WTC11 (cell line): ENCODE measurements at regions not wholly inside any gene's neighbourhood (a gene's known extent, or its start where the extent isn't known, plus 50 kb on each side); places are given as distances from the start of the nearest gene placed in this dataset.

Source experiments
- ATAC-seq: fragments of 200-7000 bp; cut with Tn5 transposase; 2 replicates; pipeline ENCODE4 v1.10.0; 2021; ENCODE audit warnings: mild to moderate bottlenecking, moderate library complexity
- CTCF ChIA-PET: fragments of 300-600 bp; sonication (Branson Sonifier 250); formaldehyde crosslinking; loops from one replicate; lab custom pipeline; 2021; ENCODE audit warnings: antibody characterized with exemption; lab: Charles Lee
- POLR2A ChIA-PET: fragments of 350-600 bp; sonication (Branson Sonifier 250); formaldehyde crosslinking; loops from one replicate; lab custom pipeline; 2021; ENCODE audit warnings: antibody characterized with exemption; lab: Charles Lee
- DNase-seq: peaks from one replicate; pipeline ENCODE4 v3.0.0; 2021; ENCODE audit warnings: low spot score
- H3K27ac Mint-ChIP-seq: 2 replicates; pipeline ENCODE4 v1.8.0; 2021; ENCODE audit warnings: mixed read lengths
- H3K27me3 Mint-ChIP-seq: 2 replicates; pipeline ENCODE4 v1.8.0; 2021; ENCODE audit warnings: low read depth, mild to moderate bottlenecking, moderate library complexity, mixed read lengths
- H3K36me3 Mint-ChIP-seq: 2 replicates; pipeline ENCODE4 v1.8.0; 2021; ENCODE audit warnings: mixed read lengths
- H3K4me1 Mint-ChIP-seq: 2 replicates; pipeline ENCODE4 v1.8.0; 2022; ENCODE audit warnings: mixed read lengths
- H3K4me3 Mint-ChIP-seq: 2 replicates; pipeline ENCODE4 v1.8.0; 2021; ENCODE audit warnings: mild to moderate bottlenecking, moderate library complexity, mixed read lengths
- H3K9me3 Mint-ChIP-seq: 2 replicates; pipeline ENCODE4 v1.8.0; 2021; ENCODE audit warnings: mixed read lengths
- ARID4B ChIP-seq: sonication (generic); formaldehyde crosslinking; IDR thresholded peaks from 2 replicates; pipeline ENCODE4 v1.8.0; 2023; ENCODE audit warnings: missing genetic modification reagents, mild to moderate bottlenecking, borderline replicate concordance
- ESRRA ChIP-seq: sonication (generic); formaldehyde crosslinking; IDR thresholded peaks from 2 replicates; pipeline ENCODE4 v1.8.1; 2022; ENCODE audit warnings: mild to moderate bottlenecking, missing genetic modification reagents, borderline replicate concordance
- KAT7 ChIP-seq: sonication (generic); formaldehyde crosslinking; IDR thresholded peaks from 2 replicates; pipeline ENCODE4 v1.8.1; 2023; ENCODE audit warnings: missing genetic modification reagents, mild to moderate bottlenecking, borderline replicate concordance
- NFYB ChIP-seq: sonication (generic); formaldehyde crosslinking; conservative IDR thresholded peaks from 2 replicates; pipeline ENCODE4 v1.8.0; 2022; ENCODE audit warnings: low read depth, missing genetic modification reagents
- NR2C2 ChIP-seq: sonication (generic); formaldehyde crosslinking; IDR thresholded peaks from 2 replicates; pipeline ENCODE4 v1.8.0; 2022; ENCODE audit warnings: mild to moderate bottlenecking, missing genetic modification reagents
- PRDM15 ChIP-seq: sonication (generic); formaldehyde crosslinking; IDR thresholded peaks from 2 replicates; pipeline ENCODE4 v1.8.0; 2022; ENCODE audit warnings: missing genetic modification reagents
- PRRX2 ChIP-seq: fragments of 250-450 bp; sonication (Bioruptor Pico); IDR thresholded peaks from 2 replicates; pipeline ENCODE4 v1.8.0; 2021; ENCODE audit warnings: mild to moderate bottlenecking
- SOX15 ChIP-seq: fragments of 250-450 bp; sonication (Bioruptor Pico); IDR thresholded peaks from 2 replicates; pipeline ENCODE4 v1.9.0; 2021; ENCODE audit warnings: mild to moderate bottlenecking
- SP1 ChIP-seq: sonication (generic); formaldehyde crosslinking; conservative IDR thresholded peaks from 2 replicates; pipeline ENCODE4 v1.8.1; 2022; ENCODE audit warnings: missing genetic modification reagents
- TEAD4 ChIP-seq: sonication (generic); formaldehyde crosslinking; IDR thresholded peaks from 2 replicates; pipeline ENCODE4 v1.8.0; 2022; ENCODE audit warnings: mild to moderate bottlenecking, missing genetic modification reagents
- ZMAT4 ChIP-seq: fragments of 250-450 bp; sonication (Bioruptor Pico); IDR thresholded peaks from 2 replicates; pipeline ENCODE4 v1.9.0; 2021; ENCODE audit warnings: mild to moderate bottlenecking
- ZNF423 ChIP-seq: fragments of 250-450 bp; sonication (Bioruptor Pico); IDR thresholded peaks from 2 replicates; pipeline ENCODE4 v2.1.2; 2022; ENCODE audit warnings: mild to moderate bottlenecking, moderate library complexity
- TF ChIP-seq, protein P1 (sequence below): sonication (generic); formaldehyde crosslinking; IDR thresholded peaks from 2 replicates; pipeline ENCODE4 v1.8.1; 2022; ENCODE audit warnings: low read depth, missing genetic modification reagents, borderline replicate concordance
- TF ChIP-seq, protein P2 (sequence below): sonication (generic); formaldehyde crosslinking; IDR thresholded peaks from 2 replicates; pipeline ENCODE4 v1.8.0; 2022; ENCODE audit warnings: mild to moderate bottlenecking, missing genetic modification reagents

DNA sequence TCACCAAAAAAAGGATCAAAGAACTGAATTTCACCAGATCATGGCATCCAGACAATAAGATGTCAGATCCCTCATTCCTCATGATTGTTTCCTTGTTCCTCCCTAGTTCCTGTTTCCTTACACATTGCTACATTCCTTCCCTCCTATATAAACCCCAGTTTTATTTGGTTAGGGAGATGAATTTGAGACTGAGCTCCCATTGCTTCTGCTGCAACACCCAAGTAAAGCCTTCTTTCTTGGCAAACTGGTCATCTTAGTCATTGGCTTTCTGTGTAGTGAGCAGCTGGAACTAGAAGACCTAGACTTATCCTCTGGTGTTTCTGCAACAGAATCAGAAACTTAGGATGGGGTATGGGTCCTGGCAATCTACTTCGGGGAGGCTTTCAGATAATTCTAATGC is 217.9 kb downstream of the NOVA1 start (continued):
- TF ChIP-seq ARID4B (CRISPR knock-in tag) (no peak), PRDM15 (CRISPR knock-in tag) (no peak), NR2C2 (CRISPR knock-in tag) (no peak), NFYB (CRISPR knock-in tag) (no peak), PRRX2 (CRISPR knock-in tag) (no peak), KAT7 (CRISPR knock-in tag) (no peak), SP1 (no peak), ESRRA (CRISPR knock-in tag) (no peak), ZMAT4 (CRISPR knock-in tag) (no peak)

GRCh38 chr14:26377150-26377549 is 220.7 kb downstream of the NOVA1 start:
- DNase-seq (no peak), ATAC-seq (peak; percentile 53)
- POLR2A ChIA-PET: no interaction called here
- TF ChIP-seq ZNF423 (CRISPR knock-in tag): no peak
- no peak for TF ChIP-seq ZMAT4 (CRISPR knock-in tag)
- TF ChIP-seq, protein P1, sequence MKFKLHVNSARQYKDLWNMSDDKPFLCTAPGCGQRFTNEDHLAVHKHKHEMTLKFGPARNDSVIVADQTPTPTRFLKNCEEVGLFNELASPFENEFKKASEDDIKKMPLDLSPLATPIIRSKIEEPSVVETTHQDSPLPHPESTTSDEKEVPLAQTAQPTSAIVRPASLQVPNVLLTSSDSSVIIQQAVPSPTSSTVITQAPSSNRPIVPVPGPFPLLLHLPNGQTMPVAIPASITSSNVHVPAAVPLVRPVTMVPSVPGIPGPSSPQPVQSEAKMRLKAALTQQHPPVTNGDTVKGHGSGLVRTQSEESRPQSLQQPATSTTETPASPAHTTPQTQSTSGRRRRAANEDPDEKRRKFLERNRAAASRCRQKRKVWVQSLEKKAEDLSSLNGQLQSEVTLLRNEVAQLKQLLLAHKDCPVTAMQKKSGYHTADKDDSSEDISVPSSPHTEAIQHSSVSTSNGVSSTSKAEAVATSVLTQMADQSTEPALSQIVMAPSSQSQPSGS: no peak
- no peak for TF ChIP-seq SOX15 (CRISPR knock-in tag)
- no peak for TF ChIP-seq TEAD4 (CRISPR knock-in tag)
- TF ChIP-seq, protein P2, sequence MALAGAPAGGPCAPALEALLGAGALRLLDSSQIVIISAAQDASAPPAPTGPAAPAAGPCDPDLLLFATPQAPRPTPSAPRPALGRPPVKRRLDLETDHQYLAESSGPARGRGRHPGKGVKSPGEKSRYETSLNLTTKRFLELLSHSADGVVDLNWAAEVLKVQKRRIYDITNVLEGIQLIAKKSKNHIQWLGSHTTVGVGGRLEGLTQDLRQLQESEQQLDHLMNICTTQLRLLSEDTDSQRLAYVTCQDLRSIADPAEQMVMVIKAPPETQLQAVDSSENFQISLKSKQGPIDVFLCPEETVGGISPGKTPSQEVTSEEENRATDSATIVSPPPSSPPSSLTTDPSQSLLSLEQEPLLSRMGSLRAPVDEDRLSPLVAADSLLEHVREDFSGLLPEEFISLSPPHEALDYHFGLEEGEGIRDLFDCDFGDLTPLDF (CRISPR knock-in tag): no peak
- no peak for TF ChIP-seq KAT7 (CRISPR knock-in tag)
- H3K27me3 Mint-ChIP-seq: no peaks in the 10 kb centered on the region
- H3K9me3 Mint-ChIP-seq: peaks cover 34% of the 10 kb centered on the region
- H3K27ac Mint-ChIP-seq: no peak overlapping the region
- CTCF ChIA-PET: no interaction called here
- H3K4me1 Mint-ChIP-seq: peaks cover 4% of the 10 kb centered on the region
- no peak overlapping the region for H3K4me3 Mint-ChIP-seq
- peaks cover 23% of the 10 kb centered on the region for H3K36me3 Mint-ChIP-seq
